ENCODE measurements at regions not wholly inside any gene's neighbourhood (a gene's known extent, or its start where the extent isn't known, plus 50 kb on each side); places are given as distances from the start of the nearest gene placed in this dataset.
A peak's percentile ranks its signal among the peaks of the same experiment; 100 is the strongest.

DNA sequence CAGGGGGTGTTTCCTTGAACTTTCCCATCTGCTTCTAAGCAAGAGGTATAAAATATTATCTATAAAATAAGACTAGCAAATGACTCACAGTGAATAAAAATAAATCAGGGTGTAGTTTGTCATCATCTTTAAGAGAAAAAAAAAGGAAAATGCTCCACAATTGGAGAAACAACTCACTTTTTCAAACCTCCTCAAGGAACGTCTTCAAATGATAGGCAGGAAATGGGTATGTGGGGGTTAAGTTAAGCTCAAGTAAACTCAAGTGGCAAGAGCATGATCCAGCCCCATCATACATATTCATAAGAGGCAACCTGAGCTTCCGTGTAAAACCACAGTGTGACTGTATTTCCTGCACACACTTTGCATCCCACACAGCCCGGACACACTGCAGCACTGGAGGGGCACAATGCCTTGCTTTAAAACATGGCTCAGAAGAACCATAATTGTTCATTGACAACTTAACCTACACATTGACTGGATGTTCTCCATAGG lies 58.5 kb upstream of the CEP85L start:
- Histone ChIP-seq H3K4me2 (replicated peaks; ENCODE audit: extremely low read depth, low read length, poor library complexity, severe bottlenecking) (peak overlapping the region; percentile 71), H4K20me1 (ENCODE audit: insufficient read depth, low read length) (no peaks in the 10 kb centered on the region), H3K4me1 (ENCODE audit: control insufficient read depth in 1 of 2, insufficient read depth in 2 of 2, low read length in 2 of 2) (peaks cover 30 to 40% of the 10 kb centered on the region in 2 donors), H3K79me2 (ENCODE audit: insufficient read depth, low read length) (no peaks in the 10 kb centered on the region), H2AFZ (ENCODE audit: insufficient read depth, low read depth, low read length, poor library complexity, severe bottlenecking) (peak overlapping the region; percentile 77), H3K27me3 (ENCODE audit: control insufficient read depth in 2 of 2, insufficient read depth in 2 of 2, low read length in 2 of 2) (no peaks in the 10 kb centered on the region), H3K36me3 (replicated peaks in 1 of 2; ENCODE audit: control insufficient read depth in 1 of 2, insufficient read depth in 2 of 2, low read length in 2 of 2) (no peaks in the 10 kb centered on the region), H3K9ac (ENCODE audit: insufficient read depth, low read length, poor library complexity, severe bottlenecking) (no peak overlapping the region), H3K4me3 (replicated peaks in 1 of 3; ENCODE audit: low read depth in 2 of 3, low read length in 3 of 3) (peak overlapping the region in 1 of 3 experiments; percentile 69), H3K27ac (ENCODE audit: low read depth in 1 of 2, low read length in 2 of 2) (peak overlapping the region in 1 of 2 donors; percentile 66), H3K9me3 (replicated peaks in 1 of 2; ENCODE audit: control insufficient read depth in 1 of 2, insufficient read depth in 1 of 2, low read length in 2 of 2) (no peaks in the 10 kb centered on the region)
- intact Hi-C loops (cut with micrococcal nuclease), result loop anchor here in 1 of 2 donors (5.0 kb wide), 1 partner anchor 47 kb away; no protein-coding TSS in a partner anchor
- no peak for TF ChIP-seq CTCF (IDR thresholded peaks at IDR 0.05)
- WGBS (ENCODE audit: insufficient coverage), result 0% methylated on average over 2 of the region's 3 CpGs
- Mint-ChIP-seq H3K9me3 (peaks cover 0 to 2% (median 0%) of the 10 kb centered on the region in 7 donors), H3K27me3 (ENCODE audit: low read depth in 3 of 3) (peaks cover 2 to 6% (median 2%) of the 10 kb centered on the region in 3 donors), H3K4me1 (peaks cover 46% of the 10 kb centered on the region), H3K36me3 (no peaks in the 10 kb centered on the region), H3K27ac (peak overlapping the region in 1 of 7 donors; percentile 93), H3K4me3 (peak overlapping the region; percentile 74 to 93)
- peak in 2 of 3 donors; percentile 19 to 39 for DNase-seq

DNA sequence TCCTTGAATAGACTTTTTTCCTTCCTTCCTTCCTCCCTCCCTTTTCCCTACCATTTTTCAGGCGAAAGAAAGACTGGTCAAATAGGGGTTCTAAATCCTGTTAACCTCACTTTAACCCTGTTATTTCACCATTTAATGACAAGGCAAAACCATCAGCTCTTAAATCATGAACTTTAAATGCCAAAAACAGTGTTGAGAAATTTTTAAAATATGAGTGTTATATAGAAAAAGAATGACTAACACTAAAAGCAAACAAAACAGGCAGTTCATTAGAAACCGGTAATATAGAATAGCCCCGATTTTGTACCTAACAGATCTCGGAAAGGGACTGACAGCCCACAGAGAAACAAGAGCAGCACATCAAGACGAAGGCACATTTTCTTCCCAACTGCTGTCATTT lies 57.4 kb upstream of the CEP85L start:
- Mint-ChIP-seq H3K4me1 (peaks cover 47% of the 10 kb centered on the region), H3K36me3 (no peaks in the 10 kb centered on the region), H3K9me3 (peaks cover 0 to 2% (median 0%) of the 10 kb centered on the region in 7 donors), H3K4me3 (peak overlapping the region; percentile 74 to 93), H3K27me3 (ENCODE audit: low read depth in 3 of 3) (peaks cover 2 to 6% (median 2%) of the 10 kb centered on the region in 3 donors), H3K27ac (peak overlapping the region; percentile 2 to 93 (median 82))
- Histone ChIP-seq H3K4me1 (ENCODE audit: control insufficient read depth in 1 of 2, insufficient read depth in 2 of 2, low read length in 2 of 2) (peaks cover 30 to 39% of the 10 kb centered on the region in 2 donors), H3K4me2 (replicated peaks; ENCODE audit: extremely low read depth, low read length, poor library complexity, severe bottlenecking) (peak overlapping the region; percentile 71), H3K27me3 (ENCODE audit: control insufficient read depth in 2 of 2, insufficient read depth in 2 of 2, low read length in 2 of 2) (no peaks in the 10 kb centered on the region), H3K36me3 (replicated peaks in 1 of 2; ENCODE audit: control insufficient read depth in 1 of 2, insufficient read depth in 2 of 2, low read length in 2 of 2) (no peaks in the 10 kb centered on the region), H3K9me3 (replicated peaks in 1 of 2; ENCODE audit: control insufficient read depth in 1 of 2, insufficient read depth in 1 of 2, low read length in 2 of 2) (no peaks in the 10 kb centered on the region), H3K9ac (ENCODE audit: insufficient read depth, low read length, poor library complexity, severe bottlenecking) (peak overlapping the region; percentile 10), H3K79me2 (ENCODE audit: insufficient read depth, low read length) (no peaks in the 10 kb centered on the region), H3K4me3 (replicated peaks in 1 of 3; ENCODE audit: low read depth in 2 of 3, low read length in 3 of 3) (peak overlapping the region; percentile 27 to 69 (median 28)), H2AFZ (ENCODE audit: insufficient read depth, low read depth, low read length, poor library complexity, severe bottlenecking) (peak overlapping the region; percentile 77), H4K20me1 (ENCODE audit: insufficient read depth, low read length) (no peaks in the 10 kb centered on the region), H3K27ac (ENCODE audit: low read depth in 1 of 2, low read length in 2 of 2) (peak overlapping the region in 1 of 2 donors; percentile 66)
- DNase-seq, result peak in 2 of 3 donors; percentile 15 to 36
- intact Hi-C loops (cut with micrococcal nuclease), result loop anchor here in 1 of 2 donors (5.0 kb wide), 1 partner anchor 49 kb away; no protein-coding TSS in a partner anchor
- TF ChIP-seq CTCF (IDR thresholded peaks at IDR 0.05), result no peak
- WGBS (ENCODE audit: insufficient coverage), result 28% methylated on average over 4 of the region's 5 CpGs

All from CD14-positive monocyte (primary cell).